Smooth muscle cell (in vitro differentiated cells): ENCODE measurements at regions not wholly inside any gene's neighbourhood (a gene's known extent, or its start where the extent isn't known, plus 50 kb on each side); places are given as distances from the start of the nearest gene placed in this dataset.

Source experiments
- DNase-seq: peaks from one replicate; lab custom pipeline; 2025; ENCODE audit not compliant: unreplicated experiment; lab: John Stamatoyannopoulos, UW
- H2AFZ ChIP-seq: fragments of 200-600 bp; sonication (generic); 2 replicates; pipeline ENCODE4 v1.6.0; 2016; ENCODE audit warnings: antibody characterized with exemption, low read depth, mild to moderate bottlenecking
- H3F3A ChIP-seq: fragments of 200-600 bp; sonication (generic); 2 replicates; pipeline ENCODE4 v1.6.0; 2017; ENCODE audit warnings: antibody characterized with exemption, low read depth
- H3K27ac ChIP-seq: fragments of 200-600 bp; sonication (generic); 2 replicates; pipeline ENCODE4 v1.5.1; 2016; ENCODE audit warnings: low read depth, mild to moderate bottlenecking
- H3K27me3 ChIP-seq: fragments of 200-600 bp; sonication (generic); 2 replicates; pipeline ENCODE4 v1.6.1; 2016; ENCODE audit warnings: low read depth, mild to moderate bottlenecking
- H3K36me3 ChIP-seq: fragments of 200-600 bp; sonication (generic); 2 replicates; pipeline ENCODE4 v1.5.1; 2016; ENCODE audit warnings: low read depth
- H3K4me1 ChIP-seq: fragments of 200-600 bp; sonication (generic); 2 replicates; pipeline ENCODE4 v1.5.1; 2016; ENCODE audit warnings: low read depth
- H3K4me2 ChIP-seq: fragments of 200-600 bp; sonication (generic); 2 replicates; pipeline ENCODE4 v1.6.0; 2016; ENCODE audit warnings: mild to moderate bottlenecking
- H3K4me3 ChIP-seq: fragments of 200-600 bp; sonication (generic); 2 replicates; pipeline ENCODE4 v1.5.1; 2016; ENCODE audit warnings: mild to moderate bottlenecking
- H3K79me2 ChIP-seq: fragments of 200-600 bp; sonication (generic); 2 replicates; pipeline ENCODE4 v1.6.0; 2016; ENCODE audit warnings: low read depth, mild to moderate bottlenecking
- H3K9ac ChIP-seq: fragments of 200-600 bp; sonication (generic); 2 replicates; pipeline ENCODE4 v1.6.0; 2016; ENCODE audit warnings: low read depth
- H3K9me3 ChIP-seq: fragments of 200-600 bp; sonication (generic); replicated peaks from 2 replicates; pipeline ENCODE4 v1.5.1; 2016; ENCODE audit warnings: low read depth
- H4K20me1 ChIP-seq: fragments of 200-600 bp; sonication (generic); 2 replicates; pipeline ENCODE4 v1.6.0; 2016; ENCODE audit warnings: low read depth
- CTCF ChIP-seq: fragments of 200-600 bp; sonication (generic); IDR thresholded peaks from 2 replicates; pipeline ENCODE4 v1.5.1; 2017; ENCODE audit warnings: borderline replicate concordance, mild to moderate bottlenecking, antibody characterized with exemption; ENCODE audit not compliant: insufficient read depth, poor library complexity, severe bottlenecking
- WGBS: methylation state at CpG from one replicate; pipeline ENCODE4 v1.1.7; 2016; ENCODE audit warnings: low lambda C conversion rate; 5-methylcytosine and 5-hydroxymethylcytosine counted together

- Histone ChIP-seq H3K4me2 (no peak overlapping the region), H3K4me1 (peaks cover 9% of the 10 kb centered on the region), H3F3A (peaks cover 4% of the 10 kb centered on the region), H3K4me3 (no peak overlapping the region), H3K9ac (no peak overlapping the region), H3K79me2 (no peaks in the 10 kb centered on the region), H3K9me3 (peaks cover 6% of the 10 kb centered on the region), H2AFZ (no peak overlapping the region), H4K20me1 (no peaks in the 10 kb centered on the region), H3K36me3 (no peaks in the 10 kb centered on the region), H3K27me3 (no peaks in the 10 kb centered on the region), H3K27ac (no peak overlapping the region)
- DNase-seq = no peak
- no peak for TF ChIP-seq CTCF
- 94% methylated on average over 1 of the region's 1 CpG for WGBS
Measured at GRCh38 chr3:101061312-101061711, 68.1 kb upstream of the ABI3BP start.

GRCh38 chr3:101050866-101051265, 57.6 kb upstream of the ABI3BP start:
- Histone ChIP-seq H3K9me3 (no peaks in the 10 kb centered on the region), H4K20me1 (no peaks in the 10 kb centered on the region), H3K27ac (no peak overlapping the region), H3K36me3 (no peaks in the 10 kb centered on the region), H3K4me2 (no peak overlapping the region), H3K9ac (no peak overlapping the region), H3K4me3 (no peak overlapping the region), H3K4me1 (no peaks in the 10 kb centered on the region), H3F3A (no peaks in the 10 kb centered on the region), H3K79me2 (no peaks in the 10 kb centered on the region), H2AFZ (no peak overlapping the region), H3K27me3 (no peaks in the 10 kb centered on the region)
- TF ChIP-seq CTCF = no peak
- DNase-seq = no peak
- WGBS = 73% methylated on average over 4 of the region's 4 CpGs

DNA sequence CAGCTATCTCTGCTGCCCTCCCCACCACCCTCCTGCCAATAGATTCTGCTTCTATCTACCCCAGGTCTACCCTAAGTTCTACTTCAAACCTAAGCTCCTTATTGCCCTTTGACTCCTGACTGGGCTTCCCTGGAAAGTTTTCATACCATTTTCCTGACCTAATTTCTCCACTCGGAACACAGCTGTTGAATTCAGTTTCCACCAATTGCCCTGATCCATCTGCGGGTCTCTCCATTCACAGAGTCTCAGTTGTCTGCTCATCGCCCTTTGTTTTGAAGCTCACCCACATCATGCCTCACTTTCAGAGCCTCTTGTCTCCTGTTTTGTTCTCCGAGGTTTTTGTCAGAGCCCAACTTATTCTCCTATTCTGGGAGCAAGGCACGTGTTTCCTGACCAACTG, 56.8 kb upstream of the ABI3BP start:
- Histone ChIP-seq H3K27ac (no peak overlapping the region), H3K36me3 (no peaks in the 10 kb centered on the region), H3K79me2 (no peaks in the 10 kb centered on the region), H3K4me1 (no peaks in the 10 kb centered on the region), H4K20me1 (no peaks in the 10 kb centered on the region), H3K27me3 (no peaks in the 10 kb centered on the region), H3K4me2 (no peak overlapping the region), H3F3A (no peaks in the 10 kb centered on the region), H2AFZ (no peak overlapping the region), H3K4me3 (no peak overlapping the region), H3K9ac (no peak overlapping the region), H3K9me3 (no peaks in the 10 kb centered on the region)
- 92% methylated on average over 5 of the region's 5 CpGs for WGBS
- no peak for TF ChIP-seq CTCF
- no peak for DNase-seq

- H4K20me1 ChIP-seq = no peaks in the 10 kb centered on the region
- no peak overlapping the region for H3K9ac ChIP-seq
- no peaks in the 10 kb centered on the region for H3K36me3 ChIP-seq
- DNase-seq = no peak
- no peaks in the 10 kb centered on the region for H3K9me3 ChIP-seq
- no peaks in the 10 kb centered on the region for H3F3A ChIP-seq
- H3K4me1 ChIP-seq = no peaks in the 10 kb centered on the region
- H3K4me3 ChIP-seq = no peak overlapping the region
- no peak overlapping the region for H2AFZ ChIP-seq
- H3K79me2 ChIP-seq = no peaks in the 10 kb centered on the region
- no peaks in the 10 kb centered on the region for H3K27me3 ChIP-seq
- no peak overlapping the region for H3K27ac ChIP-seq
- no peak overlapping the region for H3K4me2 ChIP-seq
- TF ChIP-seq CTCF = no peak
Measured at GRCh38 chr3:101049532-101049931, 56.3 kb upstream of the ABI3BP start.
